ENCODE measurements at regions not wholly inside any gene's neighbourhood (a gene's known extent, or its start where the extent isn't known, plus 50 kb on each side); places are given as distances from the start of the nearest gene placed in this dataset.

- no peak for TF ChIP-seq POLR2A (IDR thresholded peaks at IDR 0.05; ENCODE audit: low read depth, low read length)
- TF ChIP-seq POLR2AphosphoS5 (IDR thresholded peaks at IDR 0.05; ENCODE audit: low read depth, low read length): no peak
Observed at GRCh38 chr13:99870541-99870940, 101.0 kb downstream of the ZIC5 start.

Data from GM12892 (cell line).